Suprapubic skin (tissue), 4 donors: ENCODE measurements at regions not wholly inside any gene's neighbourhood (a gene's known extent, or its start where the extent isn't known, plus 50 kb on each side); places are given as distances from the start of the nearest gene placed in this dataset.

Experiments used
- CTCF ChIP-seq, 2 donors: fragments of 200-600 bp in 1 of 2; fragments of 450-650 bp in 1 of 2; sonication (generic) in 1 of 2; IDR thresholded peaks; one replicate each; pipeline ENCODE4 v1.5.1; 2016 to 2019; ENCODE audit warnings: antibody characterized with exemption in 2 of 2, mild to moderate bottlenecking in 1 of 2, moderate library complexity in 1 of 2
- EP300 ChIP-seq: sonication (generic); formaldehyde crosslinking; IDR thresholded peaks from one replicate; pipeline ENCODE4 v1.6.1; 2017; ENCODE audit warnings: antibody characterized with exemption
- POLR2A ChIP-seq, 2 donors: fragments of 450-650 bp; IDR thresholded peaks; one replicate each; pipeline ENCODE4 v1.6.1; 2017; ENCODE audit warnings: antibody characterized with exemption in 2 of 2, mild to moderate bottlenecking in 2 of 2, moderate library complexity in 2 of 2
- POLR2AphosphoS5 ChIP-seq, 3 donors: sonication (generic); formaldehyde crosslinking; IDR thresholded peaks; one replicate each; pipeline ENCODE4 v1.6.1; 2017; ENCODE audit warnings: antibody characterized with exemption in 3 of 3

GRCh38 chr7:136049117-136049516 lies 72.0 kb upstream of the MTPN start:
- TF ChIP-seq CTCF (IDR thresholded peaks at IDR 0.05) (no peak), POLR2A (IDR thresholded peaks at IDR 0.05) (no peak), POLR2AphosphoS5 (IDR thresholded peaks at IDR 0.05) (no peak), EP300 (no peak)
